Testis (tissue), 2 donors: ENCODE measurements at regions not wholly inside any gene's neighbourhood (a gene's known extent, or its start where the extent isn't known, plus 50 kb on each side); places are given as distances from the start of the nearest gene placed in this dataset.

ENCODE experiments used
- DNase-seq: peaks from one replicate; pipeline ENCODE4 v3.0.0-alpha.2; 2019
- H3K27ac ChIP-seq, 2 donors: fragments of 200-600 bp; sonication (generic); one replicate each; pipeline ENCODE4 v1.5.1; 2019
- H3K27me3 ChIP-seq: fragments of 200-600 bp; sonication (generic); one replicate; pipeline ENCODE4 v1.5.1; 2019
- H3K36me3 ChIP-seq: fragments of 200-600 bp; sonication (generic); one replicate; pipeline ENCODE4 v1.5.1; 2017; ENCODE audit warnings: low read depth; ENCODE audit errors: missing control alignments
- H3K4me1 ChIP-seq: fragments of 200-600 bp; sonication (generic); one replicate; pipeline ENCODE4 v1.5.1; 2019
- H3K4me3 ChIP-seq, 2 donors: fragments of 200-600 bp; sonication (generic); one replicate each; pipeline ENCODE4 v1.5.1; 2017 to 2019
- H3K9me3 ChIP-seq: fragments of 200-600 bp; sonication (generic); one replicate; pipeline ENCODE4 v1.5.1; 2017
- POLR2A ChIP-seq: fragments of 450-650 bp; IDR thresholded peaks from one replicate; pipeline ENCODE4 v1.6.1; 2017; ENCODE audit warnings: antibody characterized with exemption, mild to moderate bottlenecking, moderate library complexity
- WGBS, 2 donors: methylation state at CpG; one replicate each; pipeline ENCODE4 v1.1.5; 2018; 5-methylcytosine and 5-hydroxymethylcytosine counted together
- intact Hi-C: fragments of 100-400 bp; cut with DNase I; formaldehyde crosslinking; loops from one replicate; pipeline ENCODE4 v1.15.1; 2023; ENCODE audit warnings: low total_unique reads
- TF ChIP-seq, protein P1 (sequence below), 3 experiments: fragments of 450-650 bp in 2 of 3; fragments of 200-600 bp in 1 of 3; sonication (generic) in 1 of 3; IDR thresholded peaks; one replicate each; pipeline ENCODE4 v1.5.1; 2016 to 2019; ENCODE audit warnings: antibody characterized with exemption in 3 of 3, mild to moderate bottlenecking in 2 of 3, moderate library complexity in 1 of 3

DNA sequence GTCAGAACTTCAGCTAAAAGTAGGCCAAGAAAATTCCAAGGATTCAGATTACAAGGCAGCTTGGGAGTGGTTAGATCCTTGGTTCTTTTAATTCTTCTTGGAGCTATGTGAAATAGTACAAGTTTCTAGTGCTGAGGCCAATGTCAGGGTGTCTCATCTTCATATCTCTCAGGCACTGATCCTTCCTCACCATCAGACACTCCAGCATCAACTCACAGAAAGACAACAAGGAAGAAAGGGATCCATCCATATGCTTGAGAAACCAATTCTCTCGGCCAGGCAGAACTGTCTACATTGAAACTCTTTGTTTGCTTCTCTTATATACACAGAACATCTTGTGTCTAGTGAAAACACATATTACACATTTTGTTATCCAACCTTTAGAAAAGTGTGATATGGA, 362.1 kb upstream of the CCNH start:
- H3K4me1 ChIP-seq: no peaks in the 10 kb centered on the region
- WGBS, 2 donors: 73 to 88% methylated on average over 1 of the region's 1 CpG
- no peak for DNase-seq
- no peaks in the 10 kb centered on the region for H3K27me3 ChIP-seq
- intact Hi-C loops: no loop called here
- no peak overlapping the region for H3K27ac ChIP-seq
- H3K4me3 ChIP-seq: no peak overlapping the region
- no peak for TF ChIP-seq POLR2A
- TF ChIP-seq, protein P1, sequence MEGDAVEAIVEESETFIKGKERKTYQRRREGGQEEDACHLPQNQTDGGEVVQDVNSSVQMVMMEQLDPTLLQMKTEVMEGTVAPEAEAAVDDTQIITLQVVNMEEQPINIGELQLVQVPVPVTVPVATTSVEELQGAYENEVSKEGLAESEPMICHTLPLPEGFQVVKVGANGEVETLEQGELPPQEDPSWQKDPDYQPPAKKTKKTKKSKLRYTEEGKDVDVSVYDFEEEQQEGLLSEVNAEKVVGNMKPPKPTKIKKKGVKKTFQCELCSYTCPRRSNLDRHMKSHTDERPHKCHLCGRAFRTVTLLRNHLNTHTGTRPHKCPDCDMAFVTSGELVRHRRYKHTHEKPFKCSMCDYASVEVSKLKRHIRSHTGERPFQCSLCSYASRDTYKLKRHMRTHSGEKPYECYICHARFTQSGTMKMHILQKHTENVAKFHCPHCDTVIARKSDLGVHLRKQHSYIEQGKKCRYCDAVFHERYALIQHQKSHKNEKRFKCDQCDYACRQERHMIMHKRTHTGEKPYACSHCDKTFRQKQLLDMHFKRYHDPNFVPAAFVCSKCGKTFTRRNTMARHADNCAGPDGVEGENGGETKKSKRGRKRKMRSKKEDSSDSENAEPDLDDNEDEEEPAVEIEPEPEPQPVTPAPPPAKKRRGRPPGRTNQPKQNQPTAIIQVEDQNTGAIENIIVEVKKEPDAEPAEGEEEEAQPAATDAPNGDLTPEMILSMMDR (IDR thresholded peaks at IDR 0.05): no peak
- no peaks in the 10 kb centered on the region for H3K9me3 ChIP-seq
- H3K36me3 ChIP-seq: no peaks in the 10 kb centered on the region

DNA sequence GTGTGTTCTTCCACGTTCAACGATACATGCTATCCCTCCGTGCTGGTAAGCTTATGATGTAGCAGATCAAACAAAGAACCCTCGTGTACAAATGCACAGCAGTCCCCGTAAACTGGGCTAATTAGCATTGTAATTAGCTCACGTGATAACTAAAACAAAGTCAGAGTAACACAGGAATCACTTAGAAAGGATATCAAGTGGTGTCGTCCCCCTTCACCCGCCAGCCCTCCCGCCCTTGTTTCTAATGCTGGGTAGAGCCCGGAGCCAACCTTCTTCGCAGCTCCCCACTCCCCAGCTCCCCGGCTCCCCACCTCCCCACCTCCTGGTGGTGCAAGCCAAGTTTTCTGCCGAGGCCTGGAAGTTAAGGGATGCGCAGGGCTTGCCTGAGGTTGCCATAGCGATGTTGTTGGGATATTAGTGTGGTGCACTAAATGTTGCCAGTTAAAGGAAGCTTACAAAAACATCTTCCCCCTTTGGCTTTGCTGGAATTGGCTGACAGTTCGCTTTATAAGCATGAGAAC, 357.9 kb upstream of the CCNH start:
- peak overlapping the region; percentile 6 to 11 for H3K4me3 ChIP-seq

DNA sequence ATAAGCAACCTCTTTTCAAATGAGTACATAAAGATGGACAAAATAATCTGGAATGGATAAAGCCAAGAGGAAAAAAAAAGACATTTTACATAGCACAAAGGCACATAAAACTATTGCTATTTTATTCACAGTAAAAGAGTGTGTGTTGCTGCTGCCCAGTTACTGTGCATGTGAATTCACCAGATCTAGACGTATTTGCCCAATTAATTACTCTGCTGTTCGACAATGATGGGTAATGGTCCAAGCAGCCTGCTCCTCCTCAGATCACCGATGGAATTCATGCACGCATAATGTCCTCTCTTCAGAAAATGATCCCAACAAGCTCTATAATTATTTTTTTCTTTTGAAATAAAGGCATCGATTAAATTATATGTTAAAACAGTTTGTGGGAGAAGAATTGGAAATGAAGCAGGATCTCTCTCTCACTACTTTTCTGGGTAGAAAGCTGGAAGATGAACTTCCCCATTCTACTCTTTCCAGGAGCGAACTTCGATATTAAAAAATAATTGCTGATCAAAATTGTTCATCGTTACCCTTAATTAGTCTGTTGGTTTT, 357.4 kb upstream of the CCNH start:
- H3K27ac ChIP-seq: no peak overlapping the region
- WGBS, 2 donors: 43 to 64% methylated on average over 8 of the region's 8 CpGs
- intact Hi-C loops: no loop called here

More for the DNA sequence above, 357.9 kb upstream of the CCNH start:
- H3K9me3 ChIP-seq: no peaks in the 10 kb centered on the region
- no peaks in the 10 kb centered on the region for H3K36me3 ChIP-seq
- DNase-seq: no peak
- H3K4me1 ChIP-seq: no peaks in the 10 kb centered on the region
- H3K27me3 ChIP-seq: no peaks in the 10 kb centered on the region
- 12 to 19% methylated on average over 16 of the region's 16 CpGs for WGBS, 2 donors
- no peak overlapping the region for H3K27ac ChIP-seq
- intact Hi-C loops: no loop called here
- no peak for TF ChIP-seq POLR2A
- TF ChIP-seq, protein P1 (IDR thresholded peaks at IDR 0.05): no peak

DNA sequence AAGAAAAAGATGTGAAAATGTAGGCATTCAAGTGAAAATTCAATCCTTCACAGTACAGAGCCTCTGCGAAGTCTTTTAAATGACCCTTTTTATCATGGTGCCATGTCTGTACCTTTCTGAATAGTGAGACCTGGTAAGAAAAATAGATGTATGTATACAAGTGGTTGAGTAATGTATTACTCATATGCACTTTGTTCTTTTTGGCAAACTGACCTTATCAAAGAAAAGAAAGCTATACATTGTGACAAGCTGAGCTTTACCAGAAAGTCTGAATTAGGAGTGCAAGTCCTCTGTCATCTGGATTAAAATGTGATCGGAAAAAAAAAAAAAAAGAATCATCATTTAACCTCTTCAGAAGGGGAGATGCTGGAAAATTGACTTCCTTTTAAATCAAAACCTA, 356.4 kb upstream of the CCNH start:
- DNase-seq: no peak
- intact Hi-C loops: no loop called here
- Histone ChIP-seq H3K36me3 (no peaks in the 10 kb centered on the region), H3K27me3 (no peaks in the 10 kb centered on the region), H3K9me3 (no peaks in the 10 kb centered on the region), H3K4me3 (no peak overlapping the region), H3K4me1 (no peaks in the 10 kb centered on the region), H3K27ac (no peak overlapping the region)
- WGBS, 2 donors: 94% methylated on average over 2 of the region's 2 CpGs
- TF ChIP-seq, protein P1 (IDR thresholded peaks at IDR 0.05): no peak
- no peak for TF ChIP-seq POLR2A

More for the DNA sequence above, 357.4 kb upstream of the CCNH start:
- Histone ChIP-seq H3K4me1 (no peaks in the 10 kb centered on the region), H3K27me3 (no peaks in the 10 kb centered on the region), H3K4me3 (peak overlapping the region; percentile 6 to 11), H3K9me3 (no peaks in the 10 kb centered on the region), H3K36me3 (no peaks in the 10 kb centered on the region)
- TF ChIP-seq, protein P1 (IDR thresholded peaks at IDR 0.05): no peak
- TF ChIP-seq POLR2A: no peak
- DNase-seq: no peak

DNA sequence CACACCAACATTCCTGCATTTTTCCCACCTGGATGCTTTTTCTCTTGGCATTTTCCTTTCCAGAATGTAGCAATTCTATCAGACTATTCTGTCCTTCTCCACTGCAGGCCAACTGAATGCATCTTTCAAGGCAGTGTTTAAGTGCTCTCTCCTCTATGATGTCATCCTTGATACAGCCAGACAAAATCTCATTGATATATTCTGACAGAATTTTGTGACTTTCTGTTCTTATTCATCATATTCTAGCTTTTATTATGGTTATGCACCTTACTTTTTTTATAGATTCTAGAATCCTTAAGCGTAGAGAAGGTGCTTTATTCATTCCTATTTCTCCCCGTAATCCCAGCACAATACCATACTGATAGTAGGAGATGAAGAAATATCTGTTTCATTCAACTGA, 355.5 kb upstream of the CCNH start:
- intact Hi-C loops: no loop called here
- H3K4me1 ChIP-seq: no peaks in the 10 kb centered on the region
- H3K36me3 ChIP-seq: no peaks in the 10 kb centered on the region
- no peak for TF ChIP-seq POLR2A
- TF ChIP-seq, protein P1 (IDR thresholded peaks at IDR 0.05): no peak
- H3K27ac ChIP-seq: no peak overlapping the region
- no peak for DNase-seq
- WGBS, 2 donors: 89 to 99% methylated on average over 2 of the region's 2 CpGs
- H3K9me3 ChIP-seq: no peaks in the 10 kb centered on the region
- no peaks in the 10 kb centered on the region for H3K27me3 ChIP-seq
- no peak overlapping the region for H3K4me3 ChIP-seq
